GDM1 (cell line): ENCODE measurements at regions not wholly inside any gene's neighbourhood (a gene's known extent, or its start where the extent isn't known, plus 50 kb on each side); places are given as distances from the start of the nearest gene placed in this dataset.

ENCODE experiments used
- DNase-seq: peaks from one replicate; lab custom pipeline; 2025; lab: John Stamatoyannopoulos, UW

DNA sequence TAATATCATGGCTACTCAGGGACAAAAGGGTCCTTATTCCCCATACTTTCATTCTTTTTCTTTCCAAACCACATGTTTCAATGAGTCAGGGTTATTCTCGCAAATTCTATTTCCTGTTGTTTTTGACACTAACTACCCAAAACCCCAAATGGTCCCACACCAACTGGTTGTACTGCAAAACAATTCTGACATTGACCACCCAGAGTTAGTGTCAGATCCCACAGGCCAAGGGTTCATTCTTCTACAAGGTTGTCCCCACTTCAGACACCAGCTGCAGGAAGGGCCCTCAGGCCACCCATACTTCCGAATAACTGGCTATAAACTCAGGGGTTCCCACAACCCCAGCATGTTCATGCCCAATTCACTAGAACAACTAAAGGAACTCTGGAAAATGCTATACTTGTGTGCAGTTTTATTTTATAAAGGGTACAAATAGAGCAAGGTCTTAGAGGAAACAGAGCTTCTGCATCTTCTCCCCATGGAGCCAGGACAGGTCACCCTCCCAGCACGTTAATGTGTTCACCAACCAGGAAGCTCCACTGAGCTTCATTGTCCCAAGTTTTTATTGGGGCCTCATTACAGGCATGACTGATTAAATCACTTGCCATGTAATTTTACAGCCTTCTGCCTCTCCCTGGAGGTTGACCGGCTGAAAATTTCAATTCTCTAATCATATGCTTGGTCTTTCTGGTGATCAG is 334.8 kb downstream of the DRD1 start:
- no peak for DNase-seq

DNA sequence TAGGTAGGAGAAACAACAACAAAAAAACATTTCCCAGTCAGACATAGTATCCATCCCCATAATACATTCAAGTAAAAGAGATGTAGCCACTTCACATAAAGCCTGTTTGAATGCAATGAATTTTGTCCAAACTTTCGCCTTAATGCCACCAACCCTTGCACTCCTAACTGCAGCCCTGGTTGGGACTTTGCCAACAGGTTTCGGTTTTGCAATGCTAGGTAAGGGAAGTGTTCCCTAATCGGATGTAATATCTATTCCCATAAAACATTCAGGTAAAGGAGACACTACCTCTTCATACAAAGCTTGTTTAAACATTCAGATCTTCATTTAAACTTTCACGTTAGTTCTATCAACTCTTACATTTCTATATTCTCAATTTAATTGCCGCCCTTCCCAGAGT is 336.1 kb downstream of the DRD1 start:
- DNase-seq, result no peak

DNA sequence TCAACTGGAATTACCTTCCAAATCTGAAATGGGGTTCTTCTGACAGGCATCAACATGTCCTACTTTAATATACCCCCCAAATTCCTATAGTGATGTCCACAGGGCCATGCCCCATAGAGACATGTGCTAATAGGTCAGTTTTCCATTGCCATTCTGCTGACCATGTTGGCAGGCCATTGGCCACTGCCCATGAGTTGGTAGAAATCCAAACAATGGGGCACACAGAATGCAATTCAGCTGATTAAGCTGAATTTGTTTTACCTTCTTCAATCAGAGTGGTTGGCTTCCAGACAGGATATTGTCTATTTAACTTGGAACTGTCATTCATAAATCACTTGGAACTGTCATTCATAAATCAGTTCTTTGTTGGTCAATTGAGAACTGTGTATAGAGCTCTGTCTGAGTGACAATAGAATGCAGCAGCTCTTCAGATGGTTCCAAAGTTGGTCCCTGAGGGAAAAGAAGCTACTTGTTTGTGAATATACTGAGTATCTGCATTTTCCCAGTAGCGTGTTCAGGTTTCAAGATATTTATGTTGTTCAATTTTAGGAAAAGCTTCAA is 336.9 kb downstream of the DRD1 start:
- no peak for DNase-seq

DNA sequence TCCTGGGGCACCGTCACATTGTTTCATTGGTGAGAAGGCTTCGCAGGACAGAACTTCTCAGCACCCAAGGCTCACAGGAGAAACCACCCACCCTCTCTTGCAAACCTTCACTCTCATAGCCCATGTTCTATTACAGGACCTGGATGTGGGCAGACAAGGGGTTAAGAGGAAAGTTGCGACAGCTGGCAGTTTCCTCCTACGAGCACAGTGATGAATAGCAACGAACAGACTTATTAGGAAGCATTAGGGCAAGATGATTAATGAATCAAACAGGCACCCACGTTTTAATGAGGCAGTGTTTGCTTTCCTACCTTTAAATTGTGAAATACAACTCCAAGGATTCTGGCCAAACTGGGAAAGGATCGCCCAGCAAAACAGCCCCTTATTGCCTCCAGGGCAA is 339.3 kb downstream of the DRD1 start:
- no peak for DNase-seq

DNA sequence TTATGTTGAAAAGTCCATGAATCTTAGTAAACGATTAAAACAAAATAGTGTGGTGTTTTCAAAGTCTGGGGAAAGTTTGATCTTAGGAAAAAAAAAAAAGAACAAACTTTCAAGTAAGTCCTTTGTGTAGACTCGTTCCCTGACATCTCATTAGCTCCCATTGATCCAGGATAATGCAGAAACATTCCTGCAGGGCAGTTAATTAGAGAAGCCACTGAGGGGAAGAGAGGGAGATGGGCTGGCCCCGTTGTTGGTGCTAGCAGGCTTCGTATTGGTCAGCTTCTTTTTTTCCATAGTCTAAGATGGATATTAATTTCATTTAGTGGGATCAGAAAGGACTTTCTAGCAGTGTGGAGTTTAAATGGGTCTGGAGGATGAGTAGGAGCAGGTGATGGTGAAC is 340.2 kb downstream of the DRD1 start:
- DNase-seq, result no peak

DNA sequence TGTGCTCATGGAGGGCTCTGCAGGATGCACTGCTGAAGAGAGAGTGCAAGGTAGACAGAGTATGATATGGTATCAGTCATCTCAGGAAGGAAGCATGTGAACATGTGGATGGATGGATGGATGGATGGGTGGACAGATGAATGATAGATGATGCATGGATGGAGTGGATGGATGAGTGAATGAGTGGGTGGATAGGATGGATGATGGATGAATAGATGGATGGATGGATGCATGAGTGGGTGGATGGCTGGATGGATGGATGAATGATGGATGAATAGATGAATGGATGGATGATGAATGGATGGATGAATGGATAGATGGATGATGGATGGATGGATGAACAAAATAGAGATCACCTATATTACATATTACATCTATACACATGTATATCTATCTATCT is 341.3 kb downstream of the DRD1 start:
- DNase-seq, result no peak

DNA sequence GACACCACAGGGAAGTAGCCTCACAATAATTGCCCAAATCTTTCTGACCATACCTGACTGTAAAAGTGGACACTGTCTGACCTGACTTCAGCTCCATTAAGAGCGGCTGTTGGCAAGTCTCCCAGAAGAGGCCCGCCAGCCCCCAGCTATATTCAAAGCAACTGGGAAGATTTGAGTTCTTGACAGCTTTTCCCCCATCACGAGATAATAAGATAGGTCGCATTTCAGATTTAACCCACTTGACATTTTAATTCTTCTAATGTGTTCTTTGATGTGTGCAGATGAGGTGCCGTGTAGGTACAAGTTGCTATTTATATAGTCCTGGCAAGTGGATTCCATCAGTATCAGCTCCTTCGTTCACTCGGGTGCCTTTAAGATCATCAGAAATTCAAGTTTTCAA is 345.7 kb downstream of the DRD1 start:
- no peak for DNase-seq

DNA sequence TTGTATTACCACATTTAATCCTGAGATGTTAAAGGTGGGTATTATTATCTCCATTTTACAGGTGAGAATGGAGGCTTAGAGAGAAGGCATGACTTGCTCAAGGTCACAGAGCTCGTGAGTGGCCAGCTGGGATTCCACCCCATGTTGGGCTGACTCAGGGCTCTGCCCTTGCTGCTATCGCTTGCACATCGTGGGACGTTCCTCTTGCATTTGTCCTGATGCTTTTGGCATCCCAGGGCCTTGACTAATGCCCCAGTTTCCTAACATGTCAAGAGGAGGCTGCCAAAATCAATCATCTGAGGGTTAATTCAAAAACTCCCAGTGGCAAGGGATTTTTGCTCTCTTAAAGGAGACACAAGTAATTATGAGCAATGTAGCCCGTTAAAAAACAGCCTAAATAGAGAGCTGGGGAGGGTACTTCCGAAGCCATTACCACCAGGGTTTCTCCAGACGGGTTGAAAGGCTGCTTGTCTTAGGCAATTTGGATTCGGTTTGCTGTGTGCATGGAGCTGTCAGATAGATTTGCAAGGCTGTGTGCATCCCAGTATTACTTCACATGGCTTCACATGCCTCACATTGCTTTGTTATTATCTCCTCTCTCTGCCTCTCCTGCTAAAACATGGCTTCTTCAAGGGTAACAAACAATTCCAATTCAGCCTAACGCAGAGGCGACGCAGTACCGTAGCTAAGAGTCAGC is 347.4 kb downstream of the DRD1 start:
- no peak for DNase-seq

DNA sequence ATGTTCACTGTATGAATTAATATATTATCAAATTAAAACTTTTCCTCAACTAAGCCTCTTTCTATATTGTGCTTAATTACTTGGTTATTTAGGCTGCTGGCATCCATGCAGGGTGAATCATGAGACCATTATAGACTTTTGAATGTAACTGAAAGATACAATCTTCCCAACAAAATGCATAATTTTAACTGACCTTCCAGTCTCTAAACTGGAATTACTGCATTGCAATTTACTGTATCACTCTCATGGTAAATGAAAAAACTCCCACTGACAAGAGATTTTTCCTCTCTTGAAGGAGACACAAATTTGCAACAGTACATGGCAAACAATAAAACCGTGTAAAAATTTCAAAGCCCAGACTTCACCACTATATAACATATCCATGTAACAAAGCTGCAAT is 349.5 kb downstream of the DRD1 start:
- no peak for DNase-seq

DNA sequence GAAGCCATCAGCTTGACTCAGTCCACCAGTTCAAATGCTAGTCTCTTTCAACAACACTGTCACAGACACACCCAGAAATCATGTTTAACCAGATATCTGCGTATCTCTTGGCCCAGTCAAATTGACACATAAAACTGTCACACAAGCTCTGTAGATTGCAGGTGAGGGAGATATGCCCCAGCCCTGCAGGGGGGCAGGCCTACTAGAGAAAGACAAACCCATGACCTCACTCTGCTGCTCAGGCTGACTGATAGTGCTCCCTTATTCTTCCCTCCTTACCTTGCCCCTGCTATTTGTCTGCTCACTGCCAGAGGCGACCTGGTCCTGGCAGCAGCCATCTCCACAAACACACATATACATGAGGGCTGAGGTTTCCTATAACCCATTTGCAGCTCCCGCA is 351.3 kb downstream of the DRD1 start:
- no peak for DNase-seq

DNA sequence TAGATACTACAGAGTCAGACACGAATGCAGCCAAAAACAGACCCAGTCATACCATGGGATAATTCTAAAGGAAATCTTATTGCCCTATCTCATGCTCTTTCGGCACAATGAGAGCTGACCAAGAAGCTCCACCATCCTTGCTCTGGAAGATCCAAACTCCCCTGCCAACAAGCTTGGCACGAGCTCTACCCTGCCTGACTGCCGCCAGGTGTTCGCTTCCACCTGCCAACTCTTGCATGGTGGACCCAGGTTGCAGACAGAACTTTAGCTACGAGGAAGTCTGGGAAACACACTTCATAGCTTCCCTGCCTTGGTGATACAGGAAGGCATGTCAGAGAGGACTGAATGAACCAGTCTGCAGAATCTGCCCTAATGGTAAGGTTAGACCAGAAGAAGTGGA is 355.0 kb downstream of the DRD1 start:
- DNase-seq, result no peak

DNA sequence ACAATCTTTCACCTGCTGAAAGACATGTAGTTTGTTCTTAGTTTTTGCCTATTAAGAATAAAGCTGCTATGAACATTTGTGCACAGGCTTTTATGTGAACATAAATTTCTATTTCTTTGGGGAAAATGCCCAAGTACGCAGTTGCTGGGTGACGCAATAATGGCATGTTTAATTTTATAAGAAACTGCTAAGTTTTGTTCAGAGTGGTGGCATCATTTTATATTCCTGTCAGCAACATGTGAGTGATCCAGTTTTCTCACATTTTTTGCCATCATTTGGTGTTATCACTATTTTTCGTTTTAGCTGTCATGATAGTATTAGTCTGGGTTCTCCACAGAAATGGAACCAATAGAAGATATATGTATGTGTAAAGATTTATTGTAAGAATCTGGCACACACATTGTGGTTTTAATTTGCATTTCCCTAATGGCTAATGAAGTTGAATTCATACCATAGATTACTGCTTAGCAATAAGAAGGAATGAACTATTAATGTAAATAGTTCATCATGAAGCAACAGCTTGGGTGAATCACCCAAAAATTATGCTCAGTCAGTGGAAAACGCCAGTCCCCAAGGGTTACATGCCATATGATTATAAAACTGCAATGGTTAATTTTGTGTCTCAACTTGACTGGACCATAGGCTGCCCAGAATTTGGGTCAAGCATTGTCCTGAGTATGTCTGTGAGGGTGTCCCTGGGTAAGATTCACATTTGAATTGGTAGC is 358.6 kb downstream of the MSX2 start:
- no peak for DNase-seq

DNA sequence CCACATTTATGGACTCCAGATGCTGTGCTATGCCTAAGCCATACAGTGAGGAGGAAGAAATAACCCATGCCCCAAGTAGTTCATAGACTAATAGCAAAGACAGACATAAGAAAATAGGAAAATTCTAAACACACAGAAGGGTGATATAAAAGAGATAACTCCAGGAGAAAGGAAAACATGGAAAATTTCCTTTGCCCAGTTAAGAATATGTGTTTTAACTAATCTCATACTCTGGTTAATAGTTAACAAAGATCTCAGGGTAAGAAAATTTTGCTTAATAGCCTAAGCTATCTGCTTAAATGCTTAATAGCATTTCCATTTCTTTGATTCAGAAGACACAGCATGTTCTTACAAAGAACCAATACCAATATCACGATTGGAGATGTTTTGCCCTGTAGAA is 358.0 kb downstream of the MSX2 start:
- no peak for DNase-seq

DNA sequence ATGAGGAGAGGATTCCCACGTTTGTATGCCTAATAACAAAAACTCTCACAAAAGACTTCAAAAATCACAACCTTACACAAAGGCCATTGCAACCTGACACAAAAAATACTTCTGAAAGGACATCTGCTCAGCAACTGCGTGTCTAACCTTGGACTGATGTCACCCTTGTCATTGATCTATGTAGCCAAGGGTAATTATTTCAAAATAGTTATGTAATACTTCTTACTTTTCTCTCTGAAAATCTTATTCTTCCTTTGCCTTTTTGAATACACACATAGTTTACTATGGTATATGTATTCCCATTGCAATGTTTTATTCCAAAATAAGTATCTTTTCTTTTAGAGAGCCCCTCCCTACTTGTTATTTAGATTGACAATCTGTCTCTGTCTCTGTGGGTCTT is 355.3 kb downstream of the MSX2 start:
- DNase-seq, result no peak

DNA sequence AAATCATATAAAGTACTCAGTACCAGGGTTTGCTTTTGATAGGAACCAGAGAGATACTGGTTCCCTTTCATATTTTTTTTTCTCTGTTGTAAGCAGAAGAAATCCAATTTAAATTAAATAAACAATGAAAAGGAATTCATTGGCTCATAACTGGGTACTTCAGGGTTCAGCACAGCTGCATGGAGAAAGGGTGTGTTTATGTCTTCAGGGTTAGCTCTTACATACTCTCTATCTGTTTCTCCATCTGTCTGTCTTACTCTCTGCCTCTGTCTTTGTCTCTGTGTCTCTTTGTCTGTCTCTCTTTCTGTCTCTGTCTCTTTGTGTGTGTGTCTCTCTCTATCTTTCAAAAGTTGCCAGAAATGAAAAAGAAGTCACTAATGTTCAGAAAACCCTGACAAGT is 345.9 kb downstream of the MSX2 start:
- no peak for DNase-seq

DNA sequence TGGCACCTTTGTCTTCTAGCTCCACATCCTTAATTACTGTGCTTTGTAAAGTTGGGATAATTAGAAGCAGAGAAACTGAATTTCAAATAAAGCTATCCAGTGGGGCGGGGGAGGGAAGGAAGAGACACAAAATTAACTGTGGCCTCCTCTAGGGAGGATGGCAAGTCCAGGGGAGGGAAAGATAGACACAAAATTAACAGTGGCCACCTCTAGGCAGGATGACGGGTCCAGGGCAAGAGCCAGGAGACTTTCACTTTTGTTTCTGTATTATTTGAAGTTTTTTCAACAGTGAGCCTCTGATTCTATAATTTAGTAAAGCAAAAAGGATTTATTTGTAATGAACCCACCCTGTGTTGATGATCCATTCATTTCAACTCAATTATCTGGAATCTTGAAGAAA is 335.9 kb downstream of the MSX2 start:
- DNase-seq, result no peak

DNA sequence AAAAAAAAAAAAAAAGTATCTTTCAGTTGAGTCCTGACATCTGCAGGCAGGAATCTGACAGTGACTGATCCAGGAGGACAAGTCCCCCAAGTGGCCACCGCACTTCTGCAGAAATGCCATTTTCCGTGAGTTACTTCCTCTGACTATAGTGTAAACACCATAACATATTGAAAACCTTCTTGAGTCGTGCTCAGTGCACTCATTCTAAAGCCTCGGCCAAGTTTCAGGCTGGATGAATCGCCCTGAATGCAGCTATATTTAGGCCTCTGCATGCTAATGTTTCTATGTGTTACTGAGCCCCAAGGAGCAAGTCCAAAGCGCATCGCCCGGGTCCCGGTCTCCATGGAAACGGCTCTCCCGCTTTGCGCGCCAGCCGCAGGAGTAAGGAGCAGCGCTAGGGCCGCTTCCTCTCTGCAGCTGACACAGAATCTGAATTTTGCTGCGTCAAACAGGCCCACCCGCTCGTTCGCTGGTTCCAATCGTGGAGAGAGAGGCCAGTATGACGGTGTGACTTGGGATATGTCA is 335.4 kb downstream of the MSX2 start:
- no peak for DNase-seq

DNA sequence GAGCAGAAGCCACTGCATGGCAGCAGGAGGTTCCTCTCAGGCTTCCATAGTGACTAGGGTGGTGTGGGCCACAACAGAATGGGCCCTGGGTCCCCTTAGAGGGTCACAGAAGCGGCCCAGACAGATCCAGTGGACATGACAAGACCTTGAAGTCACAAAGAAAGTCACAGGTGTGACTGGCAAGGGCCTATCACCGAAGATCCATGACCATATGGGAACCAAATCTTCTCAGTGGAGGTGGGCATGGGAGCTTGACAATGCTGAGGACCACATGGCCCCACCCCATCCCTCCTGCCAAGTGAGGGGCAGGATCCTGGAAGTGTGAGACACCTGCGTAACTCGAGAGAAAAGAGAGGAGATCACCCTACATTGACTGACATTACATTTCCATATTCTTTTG is 332.4 kb downstream of the MSX2 start:
- DNase-seq, result no peak

DNA sequence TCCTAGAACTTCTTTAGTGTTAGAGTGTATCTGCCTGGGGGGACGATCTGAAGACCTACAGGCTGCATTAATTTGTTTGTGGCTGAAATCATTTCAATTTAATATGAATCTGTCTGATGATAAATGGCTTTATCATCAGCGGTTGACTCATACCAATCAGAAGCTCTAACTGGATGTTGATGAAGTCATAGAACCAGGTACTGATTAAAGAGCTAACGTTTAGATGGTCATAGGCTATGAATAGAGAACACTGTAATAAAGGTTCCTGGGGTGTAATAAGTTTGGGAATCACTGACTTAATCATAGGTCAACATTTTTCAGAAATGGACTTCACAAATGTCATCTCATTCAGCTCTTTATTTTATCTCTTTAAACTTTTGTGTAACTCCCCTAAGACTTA is 329.9 kb downstream of the MSX2 start:
- no peak for DNase-seq

DNA sequence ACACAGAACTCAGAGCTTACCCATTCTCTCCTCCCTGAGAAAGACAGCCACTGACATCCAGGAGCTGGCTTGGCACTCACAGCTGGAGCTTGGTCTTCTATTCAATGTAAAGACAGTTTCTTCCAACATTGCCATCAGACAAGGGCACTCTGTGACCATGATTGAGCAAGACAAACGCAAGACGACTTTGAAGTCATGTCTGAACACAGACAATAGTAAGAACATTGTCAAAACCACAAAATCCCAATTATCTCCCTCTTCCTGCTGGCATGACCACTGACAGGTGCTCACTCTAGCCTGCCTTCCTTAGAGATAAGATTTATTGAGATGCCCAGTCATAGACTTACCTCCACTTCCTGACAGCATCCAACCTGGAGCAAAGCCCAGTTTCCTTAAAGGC is 328.0 kb downstream of the MSX2 start:
- no peak for DNase-seq

DNA sequence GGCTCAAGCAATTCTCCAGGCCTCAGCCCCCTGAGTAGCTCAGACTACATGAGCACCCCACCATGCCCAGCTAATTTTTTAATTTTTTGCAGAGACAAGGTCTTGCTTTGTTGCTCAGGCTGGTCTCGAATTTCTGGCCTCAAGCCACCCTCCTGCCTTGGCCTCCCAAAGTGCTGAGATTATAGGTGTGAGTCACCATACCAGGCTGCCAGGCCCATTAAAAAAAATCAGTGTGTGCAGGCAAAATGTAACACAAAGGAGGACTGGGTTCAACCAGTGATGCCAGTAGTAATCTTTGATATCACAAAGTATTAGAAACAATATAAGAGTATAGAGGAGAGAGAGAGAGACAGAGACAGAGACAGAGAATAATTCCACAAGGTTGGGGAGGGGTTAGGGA is 322.7 kb downstream of the MSX2 start:
- DNase-seq, result no peak

DNA sequence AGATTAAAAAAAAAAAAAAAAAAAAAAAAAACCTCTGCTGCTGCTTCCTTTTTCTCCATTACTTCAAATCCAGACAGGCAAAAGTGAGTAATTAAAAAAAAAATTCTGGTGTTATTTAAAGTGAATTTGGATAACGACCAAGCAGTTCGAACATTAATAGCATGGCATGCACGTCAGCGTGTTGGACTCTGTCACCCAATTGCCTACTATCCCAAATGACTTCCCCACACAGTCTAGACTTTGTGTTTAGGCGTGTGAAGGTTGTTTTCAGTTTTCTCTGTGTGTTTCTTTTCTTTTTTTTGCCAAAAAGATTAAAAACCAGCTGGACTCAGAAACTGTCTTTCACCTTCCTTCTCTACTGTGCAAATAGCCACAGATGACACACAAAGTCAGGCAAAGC is 321.4 kb downstream of the MSX2 start:
- no peak for DNase-seq

DNA sequence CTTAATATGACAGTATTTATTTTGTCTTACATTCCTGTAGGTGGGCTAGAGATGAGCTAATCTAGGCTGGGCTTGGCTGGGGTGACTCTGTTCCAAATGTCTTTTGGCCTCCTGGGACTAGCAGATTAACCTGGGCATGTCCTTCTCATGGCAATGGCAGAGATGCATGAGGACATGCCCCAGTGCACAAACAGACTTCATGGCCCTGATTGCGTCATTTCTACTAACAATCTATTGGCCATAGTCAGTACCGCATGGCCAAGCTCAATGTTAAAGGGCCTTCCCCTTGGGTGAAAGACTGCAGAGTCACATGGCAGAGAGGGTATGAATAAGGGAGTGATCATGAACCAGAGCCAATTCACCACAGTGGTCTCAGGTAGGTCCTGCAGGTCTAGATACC is 313.4 kb downstream of the MSX2 start:
- DNase-seq, result no peak
